ENCODE measurements at regions not wholly inside any gene's neighbourhood (a gene's known extent, or its start where the extent isn't known, plus 50 kb on each side); places are given as distances from the start of the nearest gene placed in this dataset.

DNA sequence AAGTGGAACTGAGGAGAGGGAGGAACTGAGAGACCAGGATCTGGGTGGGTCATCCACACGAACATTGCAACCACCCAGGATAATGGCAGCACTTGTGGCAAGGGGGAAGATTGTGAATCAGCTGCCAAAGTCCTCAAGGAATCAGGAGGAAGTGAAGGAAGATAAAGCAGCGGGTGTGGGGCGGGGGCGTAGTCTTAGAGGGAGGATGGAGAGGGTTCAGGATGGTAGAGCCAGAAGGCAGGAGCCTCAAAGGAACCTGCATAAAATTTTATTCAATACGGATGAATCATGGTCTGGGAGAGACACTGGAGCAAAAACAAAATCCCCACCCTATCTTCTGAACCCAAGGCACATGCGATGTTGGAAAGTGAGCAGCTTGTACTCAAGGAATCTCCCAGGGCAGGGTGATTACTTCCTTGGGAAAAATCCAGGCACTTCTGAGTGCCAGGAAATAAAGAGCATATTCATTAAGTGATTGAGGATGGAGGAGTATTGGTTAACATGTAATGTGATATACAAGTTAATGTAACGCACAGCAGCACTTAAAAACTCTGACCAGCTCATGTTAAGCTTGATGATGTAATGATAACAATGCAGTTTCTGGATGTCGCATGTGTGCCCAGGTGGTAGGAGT is 82.0 kb upstream of the B3GAT2 start:
- no peak overlapping the region for H3K4me3 Mint-ChIP-seq
- no peak overlapping the region for H3K27ac Mint-ChIP-seq
- H3K4me1 Mint-ChIP-seq, result peaks cover 11% of the 10 kb centered on the region
- TF ChIP-seq, protein P1, sequence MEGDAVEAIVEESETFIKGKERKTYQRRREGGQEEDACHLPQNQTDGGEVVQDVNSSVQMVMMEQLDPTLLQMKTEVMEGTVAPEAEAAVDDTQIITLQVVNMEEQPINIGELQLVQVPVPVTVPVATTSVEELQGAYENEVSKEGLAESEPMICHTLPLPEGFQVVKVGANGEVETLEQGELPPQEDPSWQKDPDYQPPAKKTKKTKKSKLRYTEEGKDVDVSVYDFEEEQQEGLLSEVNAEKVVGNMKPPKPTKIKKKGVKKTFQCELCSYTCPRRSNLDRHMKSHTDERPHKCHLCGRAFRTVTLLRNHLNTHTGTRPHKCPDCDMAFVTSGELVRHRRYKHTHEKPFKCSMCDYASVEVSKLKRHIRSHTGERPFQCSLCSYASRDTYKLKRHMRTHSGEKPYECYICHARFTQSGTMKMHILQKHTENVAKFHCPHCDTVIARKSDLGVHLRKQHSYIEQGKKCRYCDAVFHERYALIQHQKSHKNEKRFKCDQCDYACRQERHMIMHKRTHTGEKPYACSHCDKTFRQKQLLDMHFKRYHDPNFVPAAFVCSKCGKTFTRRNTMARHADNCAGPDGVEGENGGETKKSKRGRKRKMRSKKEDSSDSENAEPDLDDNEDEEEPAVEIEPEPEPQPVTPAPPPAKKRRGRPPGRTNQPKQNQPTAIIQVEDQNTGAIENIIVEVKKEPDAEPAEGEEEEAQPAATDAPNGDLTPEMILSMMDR (IDR thresholded peaks at IDR 0.05; ENCODE audit: unreplicated experiment in 3 of 3), result no peak
- no peaks in the 10 kb centered on the region for H3K27me3 Mint-ChIP-seq (ENCODE audit: low read depth)
- H3K9me3 Mint-ChIP-seq, result no peaks in the 10 kb centered on the region
- H3K36me3 Mint-ChIP-seq (ENCODE audit: low read depth), result no peaks in the 10 kb centered on the region

DNA sequence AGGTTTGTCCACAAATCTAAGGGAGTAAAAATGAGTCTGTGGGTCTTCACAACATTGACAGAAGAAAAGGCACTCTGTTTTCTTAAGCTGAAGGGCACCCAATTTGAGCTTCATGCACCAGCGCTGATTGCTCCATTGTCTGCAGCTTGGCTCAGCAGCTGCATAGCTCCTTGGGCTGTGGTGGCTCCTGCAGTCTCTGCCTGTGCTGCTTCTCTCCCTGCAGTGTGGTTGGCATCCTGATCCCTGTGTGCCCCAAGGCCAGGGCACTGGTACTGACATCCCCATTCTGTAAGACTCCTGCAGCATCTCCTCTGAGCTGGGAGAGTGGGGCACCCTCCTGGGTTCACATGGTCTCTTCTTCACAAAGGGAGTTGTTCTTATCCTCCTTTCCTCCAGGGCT is 83.2 kb upstream of the B3GAT2 start:
- no peaks in the 10 kb centered on the region for H3K36me3 Mint-ChIP-seq (ENCODE audit: low read depth)
- TF ChIP-seq, protein P1 (IDR thresholded peaks at IDR 0.05; ENCODE audit: unreplicated experiment in 3 of 3), result no peak

DNA sequence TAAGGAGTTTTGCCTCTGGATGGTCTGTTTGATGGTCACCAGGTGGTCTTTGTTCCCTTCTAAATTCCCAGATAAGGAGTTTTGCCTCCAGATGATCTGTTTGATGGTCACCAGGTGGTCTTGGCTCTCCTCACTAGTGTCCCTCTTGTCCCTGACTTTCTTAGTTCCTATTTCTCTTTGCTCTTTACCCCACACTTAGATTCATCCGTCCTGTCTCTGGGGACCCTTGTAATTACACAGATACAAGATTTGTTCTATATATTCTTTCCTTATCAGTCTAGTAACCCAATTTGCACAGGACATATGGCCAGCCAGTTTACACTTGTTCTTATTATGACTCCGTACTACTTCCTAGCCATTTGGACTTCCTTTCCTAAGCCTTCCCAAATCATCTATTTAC is 84.0 kb upstream of the B3GAT2 start:
- Mint-ChIP-seq H3K27ac (no peak overlapping the region), H3K4me3 (no peak overlapping the region), H3K36me3 (ENCODE audit: low read depth) (no peaks in the 10 kb centered on the region), H3K4me1 (peaks cover 8% of the 10 kb centered on the region), H3K9me3 (no peaks in the 10 kb centered on the region), H3K27me3 (ENCODE audit: low read depth) (no peaks in the 10 kb centered on the region)
- TF ChIP-seq, protein P1 (IDR thresholded peaks at IDR 0.05; ENCODE audit: unreplicated experiment in 3 of 3), result no peak

More for the DNA sequence above, 83.2 kb upstream of the B3GAT2 start:
- H3K27ac Mint-ChIP-seq, result no peak overlapping the region
- peaks cover 8% of the 10 kb centered on the region for H3K4me1 Mint-ChIP-seq
- H3K4me3 Mint-ChIP-seq, result no peak overlapping the region
- no peaks in the 10 kb centered on the region for H3K27me3 Mint-ChIP-seq (ENCODE audit: low read depth)
- H3K9me3 Mint-ChIP-seq, result no peaks in the 10 kb centered on the region

DNA sequence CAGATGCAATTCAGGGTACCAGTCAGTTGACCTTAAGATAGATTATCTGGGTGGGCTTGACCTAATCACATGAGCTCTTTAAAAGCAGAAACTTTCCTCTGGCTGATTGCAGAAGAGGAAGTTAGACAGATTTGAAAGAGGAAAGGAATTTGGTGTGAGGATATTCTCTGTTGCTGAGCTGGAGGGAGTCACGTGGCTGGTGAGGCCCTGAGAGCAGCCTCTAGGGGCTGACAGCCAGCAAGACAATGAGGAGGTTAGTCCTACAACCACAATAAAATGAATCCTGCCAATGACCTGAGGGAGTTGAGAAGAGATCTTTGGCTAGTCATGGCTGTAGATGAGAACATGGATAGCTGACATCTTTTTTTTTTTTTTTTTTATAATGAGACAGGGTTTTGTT is 87.0 kb upstream of the B3GAT2 start:
- no peak overlapping the region for H3K27ac Mint-ChIP-seq
- no peaks in the 10 kb centered on the region for H3K27me3 Mint-ChIP-seq (ENCODE audit: low read depth)
- peaks cover under 1% of the 10 kb centered on the region for H3K4me1 Mint-ChIP-seq
- H3K4me3 Mint-ChIP-seq, result no peak overlapping the region
- H3K36me3 Mint-ChIP-seq (ENCODE audit: low read depth), result no peaks in the 10 kb centered on the region
- TF ChIP-seq, protein P1 (IDR thresholded peaks at IDR 0.05; ENCODE audit: unreplicated experiment in 3 of 3), result no peak
- H3K9me3 Mint-ChIP-seq, result no peaks in the 10 kb centered on the region

DNA sequence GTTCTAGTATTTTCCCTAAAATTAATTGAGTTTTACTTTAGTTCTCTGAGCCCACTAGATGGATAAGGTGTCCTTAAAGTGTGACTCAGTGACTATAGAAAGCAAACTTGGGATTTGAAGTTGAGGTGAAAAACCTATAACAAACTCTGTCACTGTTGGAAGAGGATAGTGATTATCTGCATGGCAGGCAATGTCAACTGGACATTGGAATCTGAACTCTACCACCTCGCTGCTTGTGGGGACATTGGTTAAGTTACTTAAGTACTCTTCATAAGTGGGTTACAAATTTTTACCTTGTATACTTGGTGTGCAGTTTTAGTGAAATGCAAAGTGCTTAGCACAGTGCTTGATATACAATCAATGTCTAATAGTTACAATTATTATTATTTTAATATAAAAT is 87.9 kb upstream of the B3GAT2 start:
- Mint-ChIP-seq H3K4me1 (no peaks in the 10 kb centered on the region), H3K27me3 (ENCODE audit: low read depth) (no peaks in the 10 kb centered on the region), H3K27ac (no peak overlapping the region), H3K4me3 (no peak overlapping the region), H3K36me3 (ENCODE audit: low read depth) (no peaks in the 10 kb centered on the region), H3K9me3 (no peaks in the 10 kb centered on the region)
- TF ChIP-seq, protein P1 (IDR thresholded peaks at IDR 0.05; ENCODE audit: unreplicated experiment in 3 of 3), result no peak

DNA sequence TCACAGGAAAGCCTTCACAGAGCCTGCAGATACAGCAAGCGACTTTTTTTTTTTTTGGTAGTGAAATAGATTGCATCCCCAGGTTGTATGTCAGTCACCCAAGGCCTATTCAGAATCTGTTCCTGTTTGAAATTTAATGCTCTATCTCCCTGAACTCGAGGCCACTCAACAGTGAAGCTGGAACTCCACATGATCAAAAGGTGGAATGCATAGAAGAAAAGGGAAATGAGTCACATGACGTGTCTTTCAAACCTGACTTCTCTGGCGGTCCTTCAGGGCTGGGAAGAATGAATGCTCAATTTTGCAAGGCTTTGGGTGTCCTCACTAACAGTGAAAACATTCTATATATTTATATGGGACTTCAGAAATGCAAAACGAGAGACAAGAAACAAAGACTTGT is 88.4 kb upstream of the B3GAT2 start:
- no peaks in the 10 kb centered on the region for H3K36me3 Mint-ChIP-seq (ENCODE audit: low read depth)
- no peaks in the 10 kb centered on the region for H3K27me3 Mint-ChIP-seq (ENCODE audit: low read depth)
- H3K4me1 Mint-ChIP-seq, result no peaks in the 10 kb centered on the region
- H3K4me3 Mint-ChIP-seq, result no peak overlapping the region
- TF ChIP-seq, protein P1 (IDR thresholded peaks at IDR 0.05; ENCODE audit: unreplicated experiment in 3 of 3), result no peak
- no peaks in the 10 kb centered on the region for H3K9me3 Mint-ChIP-seq
- no peak overlapping the region for H3K27ac Mint-ChIP-seq

Measured in nephron (organoid).